ENCODE measurements at regions not wholly inside any gene's neighbourhood (a gene's known extent, or its start where the extent isn't known, plus 50 kb on each side); places are given as distances from the start of the nearest gene placed in this dataset.

GRCh38 chr10:78433076-78433595, 399.5 kb downstream of the RPS24 start:
- Mint-ChIP-seq H3K9me3 (peaks cover 0 to 14% (median 8%) of the 10 kb centered on the region in 11 donors), H3K36me3 (peaks cover 0 to 14% (median 0%) of the 10 kb centered on the region in 5 donors), H3K4me1 (peaks cover 0 to 2% (median 0%) of the 10 kb centered on the region in 7 donors), H3K4me3 (no peak overlapping the region), H3K27me3 (peaks cover 15 to 34% (median 18%) of the 10 kb centered on the region in 5 donors), H3K27ac (no peak overlapping the region)
- ChIA-PET CTCF (no interaction called here), POLR2A (no interaction called here)
- Histone ChIP-seq H3K4me1 (ENCODE audit: control insufficient read depth in 2 of 2, insufficient read depth in 2 of 2, low read length in 2 of 2) (no peaks in the 10 kb centered on the region), H3K27ac (ENCODE audit: low read depth, low read length) (no peak overlapping the region), H3K36me3 (ENCODE audit: control insufficient read depth in 2 of 3, insufficient read depth in 3 of 3, low read length in 3 of 3) (no peaks in the 10 kb centered on the region), H3K27me3 (ENCODE audit: control insufficient read depth in 2 of 2, insufficient read depth in 2 of 2, low read length in 2 of 2) (no peaks in the 10 kb centered on the region), H3K9me3 (ENCODE audit: control insufficient read depth in 2 of 3, low read length in 3 of 3) (no peaks in the 10 kb centered on the region), H3K4me3 (ENCODE audit: low read length) (no peak overlapping the region)
- intact Hi-C loops (cut with micrococcal nuclease) = no loop called here
- no peak for ATAC-seq
- no peak for DNase-seq

- POLR2A ChIA-PET = no interaction called here
Observed at GRCh38 chr10:78433766-78434535, 400.3 kb downstream of the RPS24 start.

GRCh38 chr10:78434886-78435285, 401.2 kb downstream of the RPS24 start:
- no peak for DNase-seq
- Mint-ChIP-seq H3K36me3 (peaks cover 0 to 4% (median 0%) of the 10 kb centered on the region in 5 donors), H3K27me3 (peaks cover 4 to 18% (median 11%) of the 10 kb centered on the region in 5 donors), H3K4me3 (no peak overlapping the region), H3K27ac (no peak overlapping the region), H3K9me3 (no peaks in the 10 kb centered on the region), H3K4me1 (peaks cover 0 to 2% (median 0%) of the 10 kb centered on the region in 7 donors)
- Histone ChIP-seq H3K36me3 (ENCODE audit: control insufficient read depth in 2 of 3, insufficient read depth in 3 of 3, low read length in 3 of 3) (no peaks in the 10 kb centered on the region), H3K9me3 (ENCODE audit: control insufficient read depth in 2 of 3, low read length in 3 of 3) (no peaks in the 10 kb centered on the region), H3K4me3 (ENCODE audit: low read length) (no peak overlapping the region), H3K27ac (ENCODE audit: low read depth, low read length) (no peak overlapping the region), H3K27me3 (ENCODE audit: control insufficient read depth in 2 of 2, insufficient read depth in 2 of 2, low read length in 2 of 2) (no peaks in the 10 kb centered on the region), H3K4me1 (ENCODE audit: control insufficient read depth in 2 of 2, insufficient read depth in 2 of 2, low read length in 2 of 2) (no peaks in the 10 kb centered on the region)
- intact Hi-C loops (cut with micrococcal nuclease) = loop anchor here in 1 of 2 donors (5.0 kb wide), 1 partner anchor 762 kb away; no protein-coding TSS in a partner anchor
- ChIA-PET POLR2A (no interaction called here), CTCF (no interaction called here)
- ATAC-seq = no peak

More at GRCh38 chr10:78433766-78434535, 400.3 kb downstream of the RPS24 start:
- intact Hi-C loops (cut with micrococcal nuclease) = no loop called here
- H3K27ac Mint-ChIP-seq = no peak overlapping the region
- peaks cover 11 to 25% (median 17%) of the 10 kb centered on the region in 5 donors for H3K27me3 Mint-ChIP-seq
- DNase-seq = no peak
- Histone ChIP-seq H3K27me3 (ENCODE audit: control insufficient read depth in 2 of 2, insufficient read depth in 2 of 2, low read length in 2 of 2) (no peaks in the 10 kb centered on the region), H3K4me3 (ENCODE audit: low read length) (no peak overlapping the region), H3K4me1 (ENCODE audit: control insufficient read depth in 2 of 2, insufficient read depth in 2 of 2, low read length in 2 of 2) (no peaks in the 10 kb centered on the region), H3K27ac (ENCODE audit: low read depth, low read length) (no peak overlapping the region), H3K9me3 (ENCODE audit: control insufficient read depth in 2 of 3, low read length in 3 of 3) (no peaks in the 10 kb centered on the region), H3K36me3 (ENCODE audit: control insufficient read depth in 2 of 3, insufficient read depth in 3 of 3, low read length in 3 of 3) (no peaks in the 10 kb centered on the region)
- ATAC-seq = no peak
- peaks cover 0 to 10% (median 0%) of the 10 kb centered on the region in 5 donors for H3K36me3 Mint-ChIP-seq
- CTCF ChIA-PET = no interaction called here
- H3K4me1 Mint-ChIP-seq = peaks cover 0 to 2% (median 0%) of the 10 kb centered on the region in 7 donors
- no peak overlapping the region for H3K4me3 Mint-ChIP-seq
- H3K9me3 Mint-ChIP-seq = peaks cover 0 to 8% (median 4%) of the 10 kb centered on the region in 11 donors

GRCh38 chr10:78435484-78436221, 402.0 kb downstream of the RPS24 start:
- Histone ChIP-seq H3K9me3 (ENCODE audit: control insufficient read depth in 2 of 3, low read length in 3 of 3) (no peaks in the 10 kb centered on the region), H3K27me3 (ENCODE audit: control insufficient read depth in 2 of 2, insufficient read depth in 2 of 2, low read length in 2 of 2) (no peaks in the 10 kb centered on the region), H3K36me3 (ENCODE audit: control insufficient read depth in 2 of 3, insufficient read depth in 3 of 3, low read length in 3 of 3) (no peaks in the 10 kb centered on the region), H3K4me1 (ENCODE audit: control insufficient read depth in 2 of 2, insufficient read depth in 2 of 2, low read length in 2 of 2) (no peaks in the 10 kb centered on the region), H3K4me3 (ENCODE audit: low read length) (no peak overlapping the region), H3K27ac (ENCODE audit: low read depth, low read length) (no peak overlapping the region)
- Mint-ChIP-seq H3K36me3 (peaks cover 0 to 4% (median 0%) of the 10 kb centered on the region in 5 donors), H3K27ac (no peak overlapping the region), H3K4me3 (no peak overlapping the region), H3K9me3 (no peaks in the 10 kb centered on the region), H3K27me3 (peaks cover 3 to 16% (median 8%) of the 10 kb centered on the region in 5 donors), H3K4me1 (peaks cover 0 to 2% (median 0%) of the 10 kb centered on the region in 7 donors)
- no peak for DNase-seq
- ATAC-seq = no peak
- POLR2A ChIA-PET = no interaction called here
- intact Hi-C loops (cut with micrococcal nuclease) = loop anchor here in 1 of 2 donors (5.0 kb wide), 1 partner anchor 762 kb away; no protein-coding TSS in a partner anchor
- CTCF ChIA-PET = no interaction called here

GRCh38 chr10:78436222-78436573, 402.5 kb downstream of the RPS24 start:
- CTCF ChIA-PET = no interaction called here
- Histone ChIP-seq H3K4me3 (ENCODE audit: low read length) (no peak overlapping the region), H3K36me3 (ENCODE audit: control insufficient read depth in 2 of 3, insufficient read depth in 3 of 3, low read length in 3 of 3) (no peaks in the 10 kb centered on the region), H3K4me1 (ENCODE audit: control insufficient read depth in 2 of 2, insufficient read depth in 2 of 2, low read length in 2 of 2) (no peaks in the 10 kb centered on the region), H3K9me3 (ENCODE audit: control insufficient read depth in 2 of 3, low read length in 3 of 3) (no peaks in the 10 kb centered on the region), H3K27ac (ENCODE audit: low read depth, low read length) (no peak overlapping the region), H3K27me3 (ENCODE audit: control insufficient read depth in 2 of 2, insufficient read depth in 2 of 2, low read length in 2 of 2) (no peaks in the 10 kb centered on the region)
- H3K4me1 Mint-ChIP-seq = no peaks in the 10 kb centered on the region
- POLR2A ChIA-PET = no interaction called here
- peaks cover 0 to 12% (median 4%) of the 10 kb centered on the region in 5 donors for H3K27me3 Mint-ChIP-seq
- ATAC-seq (no peak), DNase-seq (no peak)
- no peaks in the 10 kb centered on the region for H3K9me3 Mint-ChIP-seq
- no peak overlapping the region for H3K4me3 Mint-ChIP-seq
- intact Hi-C loops (cut with micrococcal nuclease) = loop anchor here in 1 of 2 donors (5.0 kb wide), 1 partner anchor 761 kb away; no protein-coding TSS in a partner anchor
- H3K27ac Mint-ChIP-seq = no peak overlapping the region
- peaks cover 0 to 4% (median 0%) of the 10 kb centered on the region in 5 donors for H3K36me3 Mint-ChIP-seq

GRCh38 chr10:78436706-78437406, 403.2 kb downstream of the RPS24 start:
- Mint-ChIP-seq H3K4me1 (no peaks in the 10 kb centered on the region), H3K36me3 (peaks cover 0 to 4% (median 0%) of the 10 kb centered on the region in 5 donors), H3K4me3 (no peak overlapping the region), H3K27ac (peak overlapping the region in 1 of 9 donors; percentile 51), H3K27me3 (peaks cover 0 to 12% (median 4%) of the 10 kb centered on the region in 5 donors), H3K9me3 (no peaks in the 10 kb centered on the region)
- Histone ChIP-seq H3K36me3 (ENCODE audit: control insufficient read depth in 2 of 3, insufficient read depth in 3 of 3, low read length in 3 of 3) (no peaks in the 10 kb centered on the region), H3K4me1 (ENCODE audit: control insufficient read depth in 2 of 2, insufficient read depth in 2 of 2, low read length in 2 of 2) (no peaks in the 10 kb centered on the region), H3K9me3 (ENCODE audit: control insufficient read depth in 2 of 3, low read length in 3 of 3) (no peaks in the 10 kb centered on the region), H3K4me3 (ENCODE audit: low read length) (no peak overlapping the region), H3K27me3 (ENCODE audit: control insufficient read depth in 2 of 2, insufficient read depth in 2 of 2, low read length in 2 of 2) (no peaks in the 10 kb centered on the region), H3K27ac (ENCODE audit: low read depth, low read length) (no peak overlapping the region)
- POLR2A ChIA-PET = no interaction called here
- intact Hi-C loops (cut with micrococcal nuclease) = loop anchor here in 1 of 2 donors (5.0 kb wide), 1 partner anchor 760 kb away; no protein-coding TSS in a partner anchor
- ATAC-seq (no peak), DNase-seq (no peak)
- CTCF ChIA-PET = no interaction called here

All from naive thymus-derived CD4-positive, alpha-beta T cell (primary cell).